IMR-90 (cell line): ENCODE measurements at regions not wholly inside any gene's neighbourhood (a gene's known extent, or its start where the extent isn't known, plus 50 kb on each side); places are given as distances from the start of the nearest gene placed in this dataset.

Experiments
- ATAC-seq: fragments of 200-7000 bp; cut with Tn5 transposase; 2 replicates; pipeline ENCODE4 v1.9.1; 2020; ENCODE audit warnings: low read depth, mild to moderate bottlenecking, moderate library complexity
- BruUV-seq: library from RNA; stranded (reverse); fragments of 400-500 nt; replicated peaks from 2 replicates; lab custom pipeline; 2021; lab: Mats Ljungman, UMichigan
- CTCF ChIA-PET: fragments of 300-600 bp; formaldehyde crosslinking; extraction: SDS; loops from one replicate; lab custom pipeline; 2021; ENCODE audit warnings: antibody characterized with exemption; lab: Yijun Ruan, JAX
- POLR2A ChIA-PET: fragments of 300-600 bp; sonication (Branson Sonifier 250); formaldehyde crosslinking; loops from one replicate; lab custom pipeline; 2022; ENCODE audit warnings: antibody characterized with exemption; ENCODE audit not compliant: unreplicated experiment; lab: Charles Lee
- DNase-seq: peaks from one replicate; pipeline ENCODE4 v3.0.0; 2013
- H2AFZ ChIP-seq: replicated peaks from 2 replicates; pipeline ENCODE3; 2013; ENCODE audit warnings: low read length, mild to moderate bottlenecking; ENCODE audit not compliant: poor library complexity
- H2AK5ac ChIP-seq: 2 replicates; pipeline ENCODE4 v1.6.1; 2013; ENCODE audit warnings: low read depth, low read length, inconsistent platforms
- H2AK9ac ChIP-seq: replicated peaks from 2 replicates; pipeline ENCODE3; 2013; ENCODE audit warnings: mild to moderate bottlenecking, low read depth, low read length, moderate library complexity; ENCODE audit not compliant: poor library complexity
- H2BK120ac ChIP-seq: 2 replicates; pipeline ENCODE4 v1.6.1; 2013; ENCODE audit warnings: low read depth, low read length, inconsistent platforms
- H2BK15ac ChIP-seq: 3 replicates; pipeline ENCODE4 v1.6.1; 2013; ENCODE audit warnings: low read depth, low read length, inconsistent platforms
- H2BK20ac ChIP-seq: 2 replicates; pipeline ENCODE4 v1.6.1; 2013; ENCODE audit warnings: low read depth, mild to moderate bottlenecking, inconsistent platforms, low read length, moderate library complexity
- H2BK5ac ChIP-seq: 2 replicates; pipeline ENCODE4 v1.6.1; 2013; ENCODE audit warnings: mild to moderate bottlenecking, low read depth, low read length, inconsistent platforms; ENCODE audit not compliant: poor library complexity, severe bottlenecking
- H3K14ac ChIP-seq: replicated peaks from 2 replicates; pipeline ENCODE4 v1.6.1; 2013; ENCODE audit warnings: low read depth, low read length, inconsistent platforms
- H3K18ac ChIP-seq: 2 replicates; pipeline ENCODE4 v1.6.1; 2013; ENCODE audit warnings: low read depth, low read length, control low read depth
- H3K23ac ChIP-seq: 2 replicates; pipeline ENCODE4 v1.6.1; 2013; ENCODE audit warnings: low read depth, low read length, inconsistent platforms
- H3K27ac ChIP-seq: 2 replicates; pipeline ENCODE4 v1.5.1; 2013; ENCODE audit warnings: mild to moderate bottlenecking, control low read depth, low read length; ENCODE audit not compliant: insufficient read depth
- H3K27me3 ChIP-seq: 2 replicates; pipeline ENCODE4 v1.6.1; 2013; ENCODE audit warnings: low read length; ENCODE audit not compliant: control insufficient read depth, insufficient read depth
- H3K36me3 ChIP-seq: 2 replicates; pipeline ENCODE4 v1.6.1; 2013; ENCODE audit warnings: low read length, mixed read lengths; ENCODE audit not compliant: control insufficient read depth, insufficient read depth
- H3K4ac ChIP-seq: 2 replicates; pipeline ENCODE4 v1.6.1; 2013; ENCODE audit warnings: low read depth, low read length, inconsistent platforms
- H3K4me1 ChIP-seq: 2 replicates; pipeline ENCODE4 v1.6.1; 2013; ENCODE audit warnings: low read length, mixed read lengths; ENCODE audit not compliant: control insufficient read depth, insufficient read depth
- H3K4me2 ChIP-seq: 2 replicates; pipeline ENCODE4 v1.6.1; 2013; ENCODE audit warnings: low read depth, mild to moderate bottlenecking, control low read depth, low read length, moderate library complexity
- H3K4me3 ChIP-seq: 2 replicates; pipeline ENCODE4 v1.5.1; 2013; ENCODE audit warnings: low read depth, mild to moderate bottlenecking, control low read depth, low read length, moderate library complexity; ENCODE audit not compliant: insufficient read depth
- H3K56ac ChIP-seq: 2 replicates; pipeline ENCODE4 v1.6.1; 2013; ENCODE audit warnings: low read length, inconsistent platforms; ENCODE audit not compliant: insufficient read depth; ENCODE audit errors: extremely low read depth
- H3K79me1 ChIP-seq, 2 experiments: 2 replicates each; pipeline ENCODE4 v1.6.1; 2013; ENCODE audit warnings: low read length in 2 of 2, inconsistent platforms in 1 of 2, low read depth in 1 of 2
- H3K9ac ChIP-seq: 2 replicates; pipeline ENCODE4 v1.6.1; 2013; ENCODE audit warnings: low read depth, low read length, control low read depth
- H3K9me1 ChIP-seq: 2 replicates; pipeline ENCODE4 v1.6.1; 2013; ENCODE audit warnings: low read length, inconsistent platforms; ENCODE audit not compliant: insufficient read depth
- H3K9me3 ChIP-seq: 2 replicates; pipeline ENCODE4 v1.6.1; 2013; ENCODE audit warnings: low read length; ENCODE audit not compliant: control insufficient read depth, insufficient read depth
- H4K20me1 ChIP-seq: 2 replicates; pipeline ENCODE4 v1.6.1; 2013; ENCODE audit warnings: low read length, inconsistent platforms; ENCODE audit not compliant: insufficient read depth
- H4K5ac ChIP-seq: 2 replicates; pipeline ENCODE4 v1.6.1; 2013; ENCODE audit warnings: mild to moderate bottlenecking, low read depth, low read length, control low read depth
- H4K8ac ChIP-seq, 2 experiments: 2 replicates each; pipeline ENCODE4 v1.6.1; 2013; ENCODE audit warnings: low read depth in 2 of 2, low read length in 2 of 2, control low read depth in 1 of 2, inconsistent platforms in 1 of 2
- H4K91ac ChIP-seq: 2 replicates; pipeline ENCODE4 v1.6.1; 2013; ENCODE audit warnings: low read depth, low read length, inconsistent platforms; ENCODE audit not compliant: insufficient read depth
- RFX5 ChIP-seq: IDR thresholded peaks from 2 replicates; pipeline ENCODE4 v1.8.0; 2012; ENCODE audit warnings: low read depth, mild to moderate bottlenecking, low read length, moderate library complexity
- SMC3 ChIP-seq: fragments of 150-350 bp; IDR thresholded peaks from 2 replicates; pipeline ENCODE4 v1.6.1; 2016; ENCODE audit warnings: low read depth, mild to moderate bottlenecking, antibody characterized with exemption, low read length, moderate library complexity
- WGBS, 2 experiments: methylation state at CpG; one replicate each; pipeline versions ENCODE4 v1.1.5 to v1.1.7; 2013; ENCODE audit warnings: missing lambda C conversion rate in 2 of 2; ENCODE audit not compliant: insufficient read length in 1 of 2; ENCODE audit errors: extremely low coverage in 2 of 2; 5-methylcytosine and 5-hydroxymethylcytosine counted together
- dilution Hi-C: fragments of 300-500 bp; cut with HindIII; formaldehyde crosslinking; loops from one replicate; pipeline ENCODE4 v1.14.3; 2018; ENCODE audit warnings: low sequenced_read_pairs; ENCODE audit not compliant: unreplicated experiment
- in situ Hi-C: fragments of 300-500 bp; cut with MboI; formaldehyde crosslinking; loops from 3 replicates; pipeline ENCODE4 v1.14.3; 2019; ENCODE audit warnings: low sequenced_read_pairs, inconsistent platforms, mixed read lengths
- intact Hi-C: fragments of 100-400 bp; cut with micrococcal nuclease; formaldehyde crosslinking; loops from 2 replicates; pipeline ENCODE4 v1.10.0; 2022
- TF ChIP-seq, protein P1 (sequence below): fragments of 150-350 bp; IDR thresholded peaks from 2 replicates; pipeline ENCODE4 v1.6.1; 2017; ENCODE audit warnings: mild to moderate bottlenecking, antibody characterized with exemption, low read length, low read depth
- TF ChIP-seq, protein P2 (sequence below): fragments of 150-350 bp; IDR thresholded peaks from 2 replicates; pipeline ENCODE4 v1.6.1; 2016; ENCODE audit warnings: low read depth, mild to moderate bottlenecking, low read length, moderate library complexity, borderline replicate concordance

DNA sequence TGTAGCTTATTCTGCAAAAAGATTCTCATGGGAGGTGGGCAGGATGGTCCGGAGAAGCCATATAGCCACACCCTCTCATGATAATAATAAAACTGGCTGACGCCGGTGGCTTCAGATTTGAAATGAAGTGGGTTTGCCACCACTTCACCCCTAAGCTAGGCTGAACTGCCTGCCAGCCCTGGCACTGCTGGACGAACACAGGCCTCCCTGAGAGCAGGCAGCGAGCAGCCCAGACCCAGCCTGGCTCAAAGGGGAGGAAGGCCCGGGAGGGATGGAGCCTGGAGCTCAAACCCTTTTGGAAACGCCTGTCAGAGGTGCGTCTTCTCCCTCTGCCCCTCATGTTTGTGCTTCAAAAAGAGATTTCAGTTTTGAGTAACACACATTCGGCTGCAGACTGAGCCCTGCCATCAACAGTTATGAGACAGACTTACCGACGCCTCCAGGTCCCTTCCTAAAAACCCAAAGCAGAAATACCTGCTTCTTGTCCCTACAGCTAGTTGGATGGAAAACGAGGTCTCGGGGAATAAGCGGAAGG lies 71.1 kb upstream of the HPCAL1 start:
- no peak overlapping the region for H3K4me3 ChIP-seq
- DNase-seq (no peak), ATAC-seq (no peak)
- no peak overlapping the region for H3K56ac ChIP-seq
- no peaks in the 10 kb centered on the region for H3K4me1 ChIP-seq
- H3K23ac ChIP-seq: no peak overlapping the region
- H3K9me1 ChIP-seq: peaks cover 9% of the 10 kb centered on the region; the same call in 1 of the 2 replicates
- H3K9ac ChIP-seq: no peak overlapping the region
- in situ Hi-C loops: no loop called here
- H2BK15ac ChIP-seq: no peak overlapping the region
- no TSS peak for BruUV-seq
- no peak overlapping the region for H4K8ac ChIP-seq
- no peaks in the 10 kb centered on the region for H3K36me3 ChIP-seq
- H4K20me1 ChIP-seq: no peaks in the 10 kb centered on the region
- no peak overlapping the region for H2BK120ac ChIP-seq
- no peak overlapping the region for H3K14ac ChIP-seq
- H4K5ac ChIP-seq: no peak overlapping the region
- no peak overlapping the region for H2AK5ac ChIP-seq
- ChIA-PET CTCF (no interaction called here), POLR2A (no interaction called here)
- H3K4ac ChIP-seq: no peak overlapping the region
- intact Hi-C loops: no loop called here
- no peak overlapping the region for H4K91ac ChIP-seq
- H2AFZ ChIP-seq: no peak overlapping the region
- H2BK20ac ChIP-seq: no peak overlapping the region
- H2AK9ac ChIP-seq: no peak overlapping the region
- H3K18ac ChIP-seq: no peak overlapping the region
- H3K9me3 ChIP-seq: no peaks in the 10 kb centered on the region
- H3K79me1 ChIP-seq: no peaks in the 10 kb centered on the region
- no peak overlapping the region for H2BK5ac ChIP-seq
- H3K27me3 ChIP-seq: peaks cover 21% of the 10 kb centered on the region
- H3K4me2 ChIP-seq: no peak overlapping the region
- WGBS, 2 experiments: 83% methylated on average over 1 of the region's 14 CpGs; no CpG with 5 or more reads in 1 of the 2 experiments
- no peak overlapping the region for H3K27ac ChIP-seq
- dilution Hi-C loops: no loop called here
- TF ChIP-seq, protein P1, sequence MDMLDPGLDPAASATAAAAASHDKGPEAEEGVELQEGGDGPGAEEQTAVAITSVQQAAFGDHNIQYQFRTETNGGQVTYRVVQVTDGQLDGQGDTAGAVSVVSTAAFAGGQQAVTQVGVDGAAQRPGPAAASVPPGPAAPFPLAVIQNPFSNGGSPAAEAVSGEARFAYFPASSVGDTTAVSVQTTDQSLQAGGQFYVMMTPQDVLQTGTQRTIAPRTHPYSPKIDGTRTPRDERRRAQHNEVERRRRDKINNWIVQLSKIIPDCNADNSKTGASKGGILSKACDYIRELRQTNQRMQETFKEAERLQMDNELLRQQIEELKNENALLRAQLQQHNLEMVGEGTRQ: no peak
- TF ChIP-seq RFX5 (no peak), SMC3 (no peak)
- TF ChIP-seq, protein P2, sequence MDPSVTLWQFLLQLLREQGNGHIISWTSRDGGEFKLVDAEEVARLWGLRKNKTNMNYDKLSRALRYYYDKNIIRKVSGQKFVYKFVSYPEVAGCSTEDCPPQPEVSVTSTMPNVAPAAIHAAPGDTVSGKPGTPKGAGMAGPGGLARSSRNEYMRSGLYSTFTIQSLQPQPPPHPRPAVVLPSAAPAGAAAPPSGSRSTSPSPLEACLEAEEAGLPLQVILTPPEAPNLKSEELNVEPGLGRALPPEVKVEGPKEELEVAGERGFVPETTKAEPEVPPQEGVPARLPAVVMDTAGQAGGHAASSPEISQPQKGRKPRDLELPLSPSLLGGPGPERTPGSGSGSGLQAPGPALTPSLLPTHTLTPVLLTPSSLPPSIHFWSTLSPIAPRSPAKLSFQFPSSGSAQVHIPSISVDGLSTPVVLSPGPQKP: no peak
